Peyer's patch (tissue), 4 donors: ENCODE measurements at regions not wholly inside any gene's neighbourhood (a gene's known extent, or its start where the extent isn't known, plus 50 kb on each side); places are given as distances from the start of the nearest gene placed in this dataset.

Experiments
- POLR2A ChIP-seq, 2 donors: fragments of 450-650 bp; IDR thresholded peaks; one replicate each; pipeline ENCODE4 v1.5.1; 2017; ENCODE audit warnings: antibody characterized with exemption in 2 of 2, mild to moderate bottlenecking in 2 of 2, moderate library complexity in 2 of 2
- TF ChIP-seq, protein P1 (sequence below), 6 experiments: fragments of 450-650 bp in 4 of 6; fragments of 200-600 bp in 2 of 6; sonication (generic) in 1 of 6; IDR thresholded peaks; one replicate each; pipeline ENCODE4 v1.5.1; 2017 to 2019; ENCODE audit warnings: antibody characterized with exemption in 6 of 6, mild to moderate bottlenecking in 3 of 6, moderate library complexity in 1 of 6

GRCh38 chr20:53793783-53794383 lies 200.2 kb upstream of the ZNF217 start:
- TF ChIP-seq, protein P1, sequence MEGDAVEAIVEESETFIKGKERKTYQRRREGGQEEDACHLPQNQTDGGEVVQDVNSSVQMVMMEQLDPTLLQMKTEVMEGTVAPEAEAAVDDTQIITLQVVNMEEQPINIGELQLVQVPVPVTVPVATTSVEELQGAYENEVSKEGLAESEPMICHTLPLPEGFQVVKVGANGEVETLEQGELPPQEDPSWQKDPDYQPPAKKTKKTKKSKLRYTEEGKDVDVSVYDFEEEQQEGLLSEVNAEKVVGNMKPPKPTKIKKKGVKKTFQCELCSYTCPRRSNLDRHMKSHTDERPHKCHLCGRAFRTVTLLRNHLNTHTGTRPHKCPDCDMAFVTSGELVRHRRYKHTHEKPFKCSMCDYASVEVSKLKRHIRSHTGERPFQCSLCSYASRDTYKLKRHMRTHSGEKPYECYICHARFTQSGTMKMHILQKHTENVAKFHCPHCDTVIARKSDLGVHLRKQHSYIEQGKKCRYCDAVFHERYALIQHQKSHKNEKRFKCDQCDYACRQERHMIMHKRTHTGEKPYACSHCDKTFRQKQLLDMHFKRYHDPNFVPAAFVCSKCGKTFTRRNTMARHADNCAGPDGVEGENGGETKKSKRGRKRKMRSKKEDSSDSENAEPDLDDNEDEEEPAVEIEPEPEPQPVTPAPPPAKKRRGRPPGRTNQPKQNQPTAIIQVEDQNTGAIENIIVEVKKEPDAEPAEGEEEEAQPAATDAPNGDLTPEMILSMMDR (IDR thresholded peaks at IDR 0.05): no peak
- no peak for TF ChIP-seq POLR2A (IDR thresholded peaks at IDR 0.05)
